Ishikawa (cell line): ENCODE measurements at regions not wholly inside any gene's neighbourhood (a gene's known extent, or its start where the extent isn't known, plus 50 kb on each side); places are given as distances from the start of the nearest gene placed in this dataset.

ENCODE experiments used
- CEBPB ChIP-seq: IDR thresholded peaks from 2 replicates; pipeline ENCODE4 v1.6.1; 2012
- EGR1 ChIP-seq: IDR thresholded peaks from 2 replicates; pipeline ENCODE4 v1.6.1; 2012
- MAX ChIP-seq: IDR thresholded peaks from 2 replicates; pipeline ENCODE4 v1.6.1; 2012
- RAD21 ChIP-seq: IDR thresholded peaks from 2 replicates; pipeline ENCODE4 v1.6.1; 2012; ENCODE audit warnings: low read depth
- TAF1 ChIP-seq: IDR thresholded peaks from 2 replicates; pipeline ENCODE4 v1.6.1; 2012; ENCODE audit warnings: low read depth, mild to moderate bottlenecking

GRCh38 chr1:200257235-200257634 lies 152.6 kb downstream of the ZNF281 start:
- no peak for TF ChIP-seq EGR1
- no peak for TF ChIP-seq TAF1
- TF ChIP-seq MAX: no peak
- TF ChIP-seq CEBPB: no peak
- TF ChIP-seq RAD21: no peak
